ENCODE measurements at regions not wholly inside any gene's neighbourhood (a gene's known extent, or its start where the extent isn't known, plus 50 kb on each side); places are given as distances from the start of the nearest gene placed in this dataset.

DNA sequence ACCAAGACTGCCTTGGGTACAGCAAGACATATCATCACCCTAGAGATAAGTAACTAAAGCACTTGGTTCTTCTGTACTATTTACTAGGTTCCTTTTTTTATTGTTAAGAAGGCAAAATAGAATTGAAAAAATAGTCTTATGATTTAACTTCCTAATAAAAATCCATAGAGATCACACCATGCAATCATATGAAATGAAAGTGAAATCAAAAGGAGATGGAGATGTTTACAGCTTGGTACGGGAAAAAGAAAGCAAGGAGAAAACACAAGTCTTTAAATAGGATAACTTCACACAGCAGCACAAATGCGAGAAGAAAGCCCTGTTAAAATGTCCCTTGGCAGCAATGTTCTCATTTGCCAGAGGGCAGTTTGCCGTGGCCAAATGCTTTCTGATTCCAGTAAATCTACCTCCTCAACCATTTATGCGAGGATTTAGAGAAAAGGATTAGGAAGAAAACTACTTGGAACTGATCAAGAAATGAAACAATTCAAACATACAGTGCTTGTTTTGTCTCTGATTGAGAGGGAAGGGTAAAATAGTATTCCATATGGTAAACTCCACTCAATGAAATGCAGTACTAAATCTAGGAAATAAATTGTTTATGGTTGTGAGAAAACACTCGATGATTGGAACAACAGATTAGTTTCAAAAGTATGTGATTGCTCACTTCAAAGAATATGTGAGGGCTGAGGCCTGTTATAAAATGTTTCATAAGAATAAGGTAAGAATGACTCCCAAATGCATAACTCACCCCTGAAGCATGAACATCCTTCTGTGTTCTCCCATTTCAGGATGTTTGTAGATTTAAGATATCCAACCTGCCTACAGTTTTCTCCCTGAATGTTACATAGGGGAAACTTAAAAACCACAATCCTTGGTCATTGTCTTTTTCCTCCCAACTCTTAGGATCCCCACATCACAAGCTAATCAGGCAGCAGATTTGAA lies 487.8 kb downstream of the DACH1 start:
- TF ChIP-seq, protein P1, sequence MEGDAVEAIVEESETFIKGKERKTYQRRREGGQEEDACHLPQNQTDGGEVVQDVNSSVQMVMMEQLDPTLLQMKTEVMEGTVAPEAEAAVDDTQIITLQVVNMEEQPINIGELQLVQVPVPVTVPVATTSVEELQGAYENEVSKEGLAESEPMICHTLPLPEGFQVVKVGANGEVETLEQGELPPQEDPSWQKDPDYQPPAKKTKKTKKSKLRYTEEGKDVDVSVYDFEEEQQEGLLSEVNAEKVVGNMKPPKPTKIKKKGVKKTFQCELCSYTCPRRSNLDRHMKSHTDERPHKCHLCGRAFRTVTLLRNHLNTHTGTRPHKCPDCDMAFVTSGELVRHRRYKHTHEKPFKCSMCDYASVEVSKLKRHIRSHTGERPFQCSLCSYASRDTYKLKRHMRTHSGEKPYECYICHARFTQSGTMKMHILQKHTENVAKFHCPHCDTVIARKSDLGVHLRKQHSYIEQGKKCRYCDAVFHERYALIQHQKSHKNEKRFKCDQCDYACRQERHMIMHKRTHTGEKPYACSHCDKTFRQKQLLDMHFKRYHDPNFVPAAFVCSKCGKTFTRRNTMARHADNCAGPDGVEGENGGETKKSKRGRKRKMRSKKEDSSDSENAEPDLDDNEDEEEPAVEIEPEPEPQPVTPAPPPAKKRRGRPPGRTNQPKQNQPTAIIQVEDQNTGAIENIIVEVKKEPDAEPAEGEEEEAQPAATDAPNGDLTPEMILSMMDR (IDR thresholded peaks at IDR 0.05): no peak
- no peak for TF ChIP-seq POLR2A (IDR thresholded peaks at IDR 0.05)
